ENCODE measurements at regions not wholly inside any gene's neighbourhood (a gene's known extent, or its start where the extent isn't known, plus 50 kb on each side); places are given as distances from the start of the nearest gene placed in this dataset.

DNA sequence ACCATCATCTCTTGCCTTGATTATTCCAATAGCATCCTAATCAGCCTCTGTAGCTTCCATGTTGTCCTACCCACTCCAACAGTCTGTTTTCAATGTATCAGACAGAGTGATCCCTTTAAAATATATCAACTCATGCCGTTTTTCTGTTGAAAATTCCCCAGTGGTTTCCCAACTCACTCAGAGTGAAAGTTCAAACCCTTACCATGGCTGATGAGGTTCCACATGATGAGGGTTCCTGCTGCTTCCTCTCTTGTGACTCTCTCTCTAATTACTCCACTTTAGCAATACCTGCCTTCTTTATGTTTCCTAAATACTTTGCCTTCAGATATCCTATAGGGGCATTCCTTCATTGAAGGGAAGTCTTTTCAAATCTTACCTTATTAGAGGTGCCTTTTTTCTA lies 334.7 kb downstream of the PPP1R2C start:
- no peak for TF ChIP-seq POLR2A (IDR thresholded peaks at IDR 0.05)
- TF ChIP-seq, protein P1, sequence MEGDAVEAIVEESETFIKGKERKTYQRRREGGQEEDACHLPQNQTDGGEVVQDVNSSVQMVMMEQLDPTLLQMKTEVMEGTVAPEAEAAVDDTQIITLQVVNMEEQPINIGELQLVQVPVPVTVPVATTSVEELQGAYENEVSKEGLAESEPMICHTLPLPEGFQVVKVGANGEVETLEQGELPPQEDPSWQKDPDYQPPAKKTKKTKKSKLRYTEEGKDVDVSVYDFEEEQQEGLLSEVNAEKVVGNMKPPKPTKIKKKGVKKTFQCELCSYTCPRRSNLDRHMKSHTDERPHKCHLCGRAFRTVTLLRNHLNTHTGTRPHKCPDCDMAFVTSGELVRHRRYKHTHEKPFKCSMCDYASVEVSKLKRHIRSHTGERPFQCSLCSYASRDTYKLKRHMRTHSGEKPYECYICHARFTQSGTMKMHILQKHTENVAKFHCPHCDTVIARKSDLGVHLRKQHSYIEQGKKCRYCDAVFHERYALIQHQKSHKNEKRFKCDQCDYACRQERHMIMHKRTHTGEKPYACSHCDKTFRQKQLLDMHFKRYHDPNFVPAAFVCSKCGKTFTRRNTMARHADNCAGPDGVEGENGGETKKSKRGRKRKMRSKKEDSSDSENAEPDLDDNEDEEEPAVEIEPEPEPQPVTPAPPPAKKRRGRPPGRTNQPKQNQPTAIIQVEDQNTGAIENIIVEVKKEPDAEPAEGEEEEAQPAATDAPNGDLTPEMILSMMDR (IDR thresholded peaks at IDR 0.05) = no peak

Data from body of pancreas (tissue), 4 donors.